Lower leg skin (tissue), 3 donors: ENCODE measurements at regions not wholly inside any gene's neighbourhood (a gene's known extent, or its start where the extent isn't known, plus 50 kb on each side); places are given as distances from the start of the nearest gene placed in this dataset.

Experiments used
- POLR2A ChIP-seq, 2 donors: fragments of 450-650 bp; IDR thresholded peaks; one replicate each; pipeline ENCODE4 v1.6.1; 2016 to 2017; ENCODE audit warnings: antibody characterized with exemption in 2 of 2, mild to moderate bottlenecking in 1 of 2, moderate library complexity in 1 of 2
- TF ChIP-seq, protein P1 (sequence below), 3 donors: fragments of 450-650 bp; IDR thresholded peaks; one replicate each; pipeline ENCODE4 v1.5.1; 2016; ENCODE audit warnings: antibody characterized with exemption in 3 of 3, mild to moderate bottlenecking in 3 of 3, moderate library complexity in 2 of 3

DNA sequence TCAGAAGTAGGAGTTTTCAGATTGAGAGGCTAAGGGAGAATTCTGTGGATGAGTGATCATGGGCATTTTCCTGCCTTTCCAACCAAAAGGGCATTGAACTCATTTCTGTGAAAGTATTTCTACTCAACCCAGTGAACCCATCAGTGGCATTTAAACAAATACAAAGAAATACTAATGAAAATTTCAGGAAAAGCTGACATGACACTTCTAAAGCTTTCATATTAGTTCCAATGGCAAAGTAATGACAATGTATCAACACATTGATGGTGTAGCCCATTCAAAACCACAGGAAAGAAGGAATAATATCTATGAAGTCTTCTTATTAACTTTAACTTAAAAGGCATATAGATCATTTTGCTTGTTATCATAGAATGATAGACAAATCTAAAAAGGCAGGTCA, 183.5 kb upstream of the ANXA10 start:
- no peak for TF ChIP-seq POLR2A (IDR thresholded peaks at IDR 0.05)
- TF ChIP-seq, protein P1, sequence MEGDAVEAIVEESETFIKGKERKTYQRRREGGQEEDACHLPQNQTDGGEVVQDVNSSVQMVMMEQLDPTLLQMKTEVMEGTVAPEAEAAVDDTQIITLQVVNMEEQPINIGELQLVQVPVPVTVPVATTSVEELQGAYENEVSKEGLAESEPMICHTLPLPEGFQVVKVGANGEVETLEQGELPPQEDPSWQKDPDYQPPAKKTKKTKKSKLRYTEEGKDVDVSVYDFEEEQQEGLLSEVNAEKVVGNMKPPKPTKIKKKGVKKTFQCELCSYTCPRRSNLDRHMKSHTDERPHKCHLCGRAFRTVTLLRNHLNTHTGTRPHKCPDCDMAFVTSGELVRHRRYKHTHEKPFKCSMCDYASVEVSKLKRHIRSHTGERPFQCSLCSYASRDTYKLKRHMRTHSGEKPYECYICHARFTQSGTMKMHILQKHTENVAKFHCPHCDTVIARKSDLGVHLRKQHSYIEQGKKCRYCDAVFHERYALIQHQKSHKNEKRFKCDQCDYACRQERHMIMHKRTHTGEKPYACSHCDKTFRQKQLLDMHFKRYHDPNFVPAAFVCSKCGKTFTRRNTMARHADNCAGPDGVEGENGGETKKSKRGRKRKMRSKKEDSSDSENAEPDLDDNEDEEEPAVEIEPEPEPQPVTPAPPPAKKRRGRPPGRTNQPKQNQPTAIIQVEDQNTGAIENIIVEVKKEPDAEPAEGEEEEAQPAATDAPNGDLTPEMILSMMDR (IDR thresholded peaks at IDR 0.05): no peak
